A549 (cell line): ENCODE measurements at regions not wholly inside any gene's neighbourhood (a gene's known extent, or its start where the extent isn't known, plus 50 kb on each side); places are given as distances from the start of the nearest gene placed in this dataset.
A peak's percentile ranks its signal among the peaks of the same experiment; 100 is the strongest.

Experiments used
- ATAC-seq, 2 experiments: fragments of 200-7000 bp in 1 of 2; fragments of >200 bp in 1 of 2; cut with Nextera tagmentation in 1 of 2; cut with Tn5 transposase in 1 of 2; 3 replicates each; pipeline versions ENCODE4 v1.8.0 to v1.9.1; 2018 to 2020; ENCODE audit warnings: mild to moderate bottlenecking in 1 of 2, moderate library complexity in 1 of 2
- CTCF ChIA-PET: fragments of 300-600 bp; sonication (Branson Sonifier 250); formaldehyde crosslinking; extraction: SDS; loops from one replicate; lab custom pipeline; 2021; ENCODE audit warnings: antibody characterized with exemption, inconsistent platforms; lab: Yijun Ruan, JAX
- POLR2A ChIA-PET: fragments of 350-600 bp; formaldehyde crosslinking; extraction: SDS; loops from one replicate; lab custom pipeline; 2021; ENCODE audit warnings: antibody characterized with exemption, inconsistent platforms; lab: Yijun Ruan, JAX
- DNase-seq, 2 experiments: peaks; one replicate each; pipeline versions ENCODE4 v3.0.0 to v3.0.0-alpha.2; 2011 to 2016; ENCODE audit warnings: low read depth in 1 of 2, low spot score in 1 of 2
- FAIRE-seq: peaks from 2 replicates; lab custom pipeline; 2011; peaks lifted over from hg19 to GRCh38; lab: Jason Lieb, UNC
- H3K27ac ChIP-seq, 2 experiments: fragments of >200 bp; sonication (Bioruptor Twin); formaldehyde crosslinking; 3 replicates each; pipeline ENCODE4 v1.5.1; 2016 to 2017
- H3K4me1 ChIP-seq: fragments of >200 bp; sonication (Bioruptor Twin); formaldehyde crosslinking; 3 replicates; pipeline ENCODE4 v1.6.1; 2016
- H3K4me2 ChIP-seq: fragments of >200 bp; sonication (Bioruptor Twin); formaldehyde crosslinking; 3 replicates; pipeline ENCODE4 v1.6.1; 2016
- H3K4me3 ChIP-seq: fragments of >200 bp; sonication (Bioruptor Twin); formaldehyde crosslinking; 3 replicates; pipeline ENCODE4 v1.5.1; 2016
- H3K9me3 ChIP-seq: fragments of >200 bp; sonication (Bioruptor Twin); formaldehyde crosslinking; 3 replicates; pipeline ENCODE4 v1.6.1; 2016
- CEBPB ChIP-seq, 2 experiments: fragments of >200 bp in 1 of 2; sonication (Bioruptor Twin) in 1 of 2; formaldehyde crosslinking in 1 of 2; IDR thresholded peaks; 2 replicates each; pipeline ENCODE4 v1.6.1; 2012 to 2016
- FOSL2 ChIP-seq, 2 experiments: fragments of 450-650 bp in 1 of 2; fragments of >200 bp in 1 of 2; sonication (Bioruptor Twin) in 1 of 2; formaldehyde crosslinking; IDR thresholded peaks; 2 replicates each; pipeline versions ENCODE4 v1.5.0 to v1.6.1; 2016 to 2020; ENCODE audit warnings: mild to moderate bottlenecking in 1 of 2, moderate library complexity in 1 of 2
- GATA3 ChIP-seq: IDR thresholded peaks from 2 replicates; pipeline ENCODE4 v1.6.1; 2012; ENCODE audit warnings: borderline replicate concordance
- HDAC2 ChIP-seq: fragments of 200-600 bp; sonication (generic); IDR thresholded peaks from 2 replicates; pipeline ENCODE4 v1.6.1; 2016
- JUNB ChIP-seq: fragments of >200 bp; sonication (Bioruptor Twin); formaldehyde crosslinking; IDR thresholded peaks from 2 replicates; pipeline ENCODE4 v1.6.1; 2016
- MAZ ChIP-seq: fragments of 150-350 bp; IDR thresholded peaks from 2 replicates; pipeline ENCODE4 v1.6.1; 2014; ENCODE audit warnings: antibody characterized with exemption, low read depth, low read length, borderline replicate concordance
- RAD21 ChIP-seq, 2 experiments: fragments of >200 bp in 1 of 2; sonication (Bioruptor Twin) in 1 of 2; formaldehyde crosslinking in 1 of 2; IDR thresholded peaks in 1 of 2; conservative IDR thresholded peaks in 1 of 2; 2 replicates in 1 of 2; 3 replicates in 1 of 2; pipeline ENCODE4 v1.6.1; 2012 to 2018; ENCODE audit warnings: inconsistent platforms in 1 of 2
- SMC3 ChIP-seq: fragments of >200 bp; sonication (Bioruptor Twin); formaldehyde crosslinking; IDR thresholded peaks from 3 replicates; pipeline ENCODE4 v1.6.1; 2018; ENCODE audit warnings: inconsistent platforms
- SREBF2 ChIP-seq: fragments of 450-650 bp; IDR thresholded peaks from 2 replicates; pipeline ENCODE4 v1.6.1; 2014; ENCODE audit warnings: mild to moderate bottlenecking, moderate library complexity
- ZSCAN20 ChIP-seq: fragments of 250-450 bp; sonication (Bioruptor Pico); IDR thresholded peaks from 2 replicates; pipeline ENCODE4 v1.8.0; 2022; ENCODE audit warnings: mild to moderate bottlenecking, moderate library complexity
- WGBS: methylation state at CpG from one replicate; pipeline ENCODE4 v1.1.6; 2017; ENCODE audit errors: missing lambda C conversion rate; 5-methylcytosine and 5-hydroxymethylcytosine counted together
- TF ChIP-seq, protein P1 (sequence below): IDR thresholded peaks from 2 replicates; pipeline ENCODE4 v1.6.1; 2012; ENCODE audit warnings: low read depth, borderline replicate concordance
- TF ChIP-seq, protein P2 (sequence below): fragments of 200-600 bp; sonication (generic); IDR thresholded peaks from 2 replicates; pipeline ENCODE4 v1.6.1; 2016; ENCODE audit warnings: antibody characterized with exemption, mild to moderate bottlenecking, moderate library complexity
- TF ChIP-seq, protein P3 (sequence below): IDR thresholded peaks from 2 replicates; pipeline ENCODE4 v1.6.1; 2012
- TF ChIP-seq, protein P4 (sequence below): fragments of >200 bp; sonication (Bioruptor Twin); formaldehyde crosslinking; IDR thresholded peaks from 3 replicates; pipeline ENCODE4 v1.6.1; 2016

DNA sequence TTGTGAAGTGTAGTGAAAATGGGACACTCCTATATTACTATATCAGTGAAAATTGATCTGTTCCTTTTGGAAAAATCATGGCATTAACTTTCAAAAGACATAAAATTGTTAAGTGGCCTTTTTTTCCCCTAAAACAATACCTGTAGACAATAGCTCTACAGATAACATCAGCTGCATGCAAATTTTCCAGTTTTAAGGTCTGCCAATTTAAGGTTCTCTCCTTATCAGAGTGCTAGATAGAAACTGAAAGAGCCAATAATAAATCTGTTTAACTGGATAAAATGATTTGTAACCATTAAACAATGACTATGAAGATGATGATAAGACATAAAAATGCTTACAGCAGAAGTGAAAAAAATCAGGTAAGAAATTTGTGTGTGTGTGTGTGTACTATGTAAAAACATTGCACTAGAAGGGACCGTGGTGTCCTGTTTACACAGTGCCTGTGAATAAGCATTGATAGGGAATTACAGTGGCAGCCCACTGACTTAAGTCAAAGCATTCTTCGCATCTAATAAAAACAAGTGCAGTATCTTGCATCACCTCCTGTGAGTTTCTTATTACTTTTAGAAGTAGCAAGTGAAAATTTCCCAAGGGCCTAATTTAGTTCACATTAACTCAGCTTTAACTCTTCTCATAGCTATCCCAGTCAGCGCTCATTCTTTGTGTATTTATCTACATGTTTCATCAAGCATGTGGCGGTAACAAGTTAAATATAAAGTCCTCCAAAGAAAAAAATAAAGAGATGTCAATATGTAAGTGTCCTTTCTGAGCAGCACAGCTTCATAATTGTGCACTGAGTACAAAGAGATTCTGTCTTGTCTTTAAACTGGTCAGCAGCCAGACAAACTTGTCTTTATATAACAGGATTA, 261.9 kb downstream of the ARL4A start:
- no peak for FAIRE-seq
- ATAC-seq: no peak
- Histone ChIP-seq H3K9me3 (no peaks in the 10 kb centered on the region), H3K27ac (peak overlapping the region in 1 of 2 experiments; percentile 2; a peak in 1 of 6 replicates), H3K4me3 (no peak overlapping the region), H3K4me1 (peaks cover 24% of the 10 kb centered on the region), H3K4me2 (peak overlapping the region; percentile 47)
- WGBS: 47% methylated on average over 4 of the region's 4 CpGs
- ChIA-PET POLR2A (no interaction called here), CTCF (interaction anchor here (0.7 to 3.3 kb wide), 4 partner anchors 10 to 263 kb away, joined by 3 to 19 read pairs (median 3); partner anchors contain the start of gene ARL4A)
- DNase-seq: no peak
- TF ChIP-seq CEBPB (IDR thresholded peaks at IDR 0.05) (0 out of 4 replicates have a peak, but pooled peaks of 1 of the 2 experiments have one; percentile 20), MAZ (no peak)
- TF ChIP-seq, protein P1, sequence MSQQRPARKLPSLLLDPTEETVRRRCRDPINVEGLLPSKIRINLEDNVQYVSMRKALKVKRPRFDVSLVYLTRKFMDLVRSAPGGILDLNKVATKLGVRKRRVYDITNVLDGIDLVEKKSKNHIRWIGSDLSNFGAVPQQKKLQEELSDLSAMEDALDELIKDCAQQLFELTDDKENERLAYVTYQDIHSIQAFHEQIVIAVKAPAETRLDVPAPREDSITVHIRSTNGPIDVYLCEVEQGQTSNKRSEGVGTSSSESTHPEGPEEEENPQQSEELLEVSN: no peak

DNA sequence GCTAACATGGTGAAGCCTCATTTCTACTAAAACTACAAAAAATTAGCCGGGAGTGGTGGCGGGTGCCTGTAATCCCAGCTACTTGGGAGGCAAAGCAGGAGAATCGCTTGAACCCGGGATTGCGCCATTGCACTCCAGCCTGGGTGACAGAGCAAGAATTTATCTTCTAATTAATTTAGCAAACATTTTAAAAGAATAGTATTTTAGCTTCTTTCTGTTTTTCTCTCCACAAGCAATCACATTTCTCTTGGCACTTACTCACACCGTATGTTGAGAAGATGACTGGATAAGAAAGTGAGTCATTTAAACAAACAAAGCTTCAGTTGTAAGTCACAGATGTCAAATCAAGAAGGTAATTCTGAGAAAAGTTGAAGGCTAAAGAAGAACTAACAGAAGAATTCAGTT, 264.0 kb downstream of the ARL4A start:
- 53% methylated on average over 6 of the region's 6 CpGs for WGBS
- DNase-seq (peak; percentile 61 to 62), FAIRE-seq (peak; percentile 84), ATAC-seq (peak; percentile 68 to 80; a peak in 3 of 6 replicates)
- CTCF ChIA-PET: interaction anchor here (0.7 to 3.3 kb wide), 2 partner anchors 198 to 265 kb away, joined by 3 to 19 read pairs; partner anchors contain the start of gene ARL4A
- H3K9me3 ChIP-seq: no peaks in the 10 kb centered on the region
- H3K4me2 ChIP-seq: peak overlapping the region; percentile 31
- peaks cover 24% of the 10 kb centered on the region for H3K4me1 ChIP-seq
- TF ChIP-seq, protein P2, sequence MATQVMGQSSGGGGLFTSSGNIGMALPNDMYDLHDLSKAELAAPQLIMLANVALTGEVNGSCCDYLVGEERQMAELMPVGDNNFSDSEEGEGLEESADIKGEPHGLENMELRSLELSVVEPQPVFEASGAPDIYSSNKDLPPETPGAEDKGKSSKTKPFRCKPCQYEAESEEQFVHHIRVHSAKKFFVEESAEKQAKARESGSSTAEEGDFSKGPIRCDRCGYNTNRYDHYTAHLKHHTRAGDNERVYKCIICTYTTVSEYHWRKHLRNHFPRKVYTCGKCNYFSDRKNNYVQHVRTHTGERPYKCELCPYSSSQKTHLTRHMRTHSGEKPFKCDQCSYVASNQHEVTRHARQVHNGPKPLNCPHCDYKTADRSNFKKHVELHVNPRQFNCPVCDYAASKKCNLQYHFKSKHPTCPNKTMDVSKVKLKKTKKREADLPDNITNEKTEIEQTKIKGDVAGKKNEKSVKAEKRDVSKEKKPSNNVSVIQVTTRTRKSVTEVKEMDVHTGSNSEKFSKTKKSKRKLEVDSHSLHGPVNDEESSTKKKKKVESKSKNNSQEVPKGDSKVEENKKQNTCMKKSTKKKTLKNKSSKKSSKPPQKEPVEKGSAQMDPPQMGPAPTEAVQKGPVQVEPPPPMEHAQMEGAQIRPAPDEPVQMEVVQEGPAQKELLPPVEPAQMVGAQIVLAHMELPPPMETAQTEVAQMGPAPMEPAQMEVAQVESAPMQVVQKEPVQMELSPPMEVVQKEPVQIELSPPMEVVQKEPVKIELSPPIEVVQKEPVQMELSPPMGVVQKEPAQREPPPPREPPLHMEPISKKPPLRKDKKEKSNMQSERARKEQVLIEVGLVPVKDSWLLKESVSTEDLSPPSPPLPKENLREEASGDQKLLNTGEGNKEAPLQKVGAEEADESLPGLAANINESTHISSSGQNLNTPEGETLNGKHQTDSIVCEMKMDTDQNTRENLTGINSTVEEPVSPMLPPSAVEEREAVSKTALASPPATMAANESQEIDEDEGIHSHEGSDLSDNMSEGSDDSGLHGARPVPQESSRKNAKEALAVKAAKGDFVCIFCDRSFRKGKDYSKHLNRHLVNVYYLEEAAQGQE: no peak
- peak; percentile 86 for TF ChIP-seq JUNB
- TF ChIP-seq, protein P3, sequence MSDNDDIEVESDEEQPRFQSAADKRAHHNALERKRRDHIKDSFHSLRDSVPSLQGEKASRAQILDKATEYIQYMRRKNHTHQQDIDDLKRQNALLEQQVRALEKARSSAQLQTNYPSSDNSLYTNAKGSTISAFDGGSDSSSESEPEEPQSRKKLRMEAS: peak; percentile 41; the same call in 1 of the 2 replicates
- TF ChIP-seq FOSL2 (IDR thresholded peaks at IDR 0.05): peak; percentile 95
- peak; percentile 96 for TF ChIP-seq FOSL2 (CRISPR knock-in tag; IDR thresholded peaks at IDR 0.05)
- TF ChIP-seq SMC3: 0 out of 3 replicates have a peak, but pooled peaks have one; percentile 12
- TF ChIP-seq, protein P4, sequence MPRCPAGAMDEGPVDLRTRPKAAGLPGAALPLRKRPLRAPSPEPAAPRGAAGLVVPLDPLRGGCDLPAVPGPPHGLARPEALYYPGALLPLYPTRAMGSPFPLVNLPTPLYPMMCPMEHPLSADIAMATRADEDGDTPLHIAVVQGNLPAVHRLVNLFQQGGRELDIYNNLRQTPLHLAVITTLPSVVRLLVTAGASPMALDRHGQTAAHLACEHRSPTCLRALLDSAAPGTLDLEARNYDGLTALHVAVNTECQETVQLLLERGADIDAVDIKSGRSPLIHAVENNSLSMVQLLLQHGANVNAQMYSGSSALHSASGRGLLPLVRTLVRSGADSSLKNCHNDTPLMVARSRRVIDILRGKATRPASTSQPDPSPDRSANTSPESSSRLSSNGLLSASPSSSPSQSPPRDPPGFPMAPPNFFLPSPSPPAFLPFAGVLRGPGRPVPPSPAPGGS: no peak
- TF ChIP-seq ZSCAN20 (CRISPR knock-in tag): no peak
- TF ChIP-seq HDAC2: no peak
- TF ChIP-seq CEBPB (IDR thresholded peaks at IDR 0.05): peak; percentile 9 to 48; a peak in 1 of 4 replicates
- no peak for TF ChIP-seq SREBF2
- TF ChIP-seq GATA3: peak; percentile 95
- TF ChIP-seq RAD21 (conservative IDR thresholded peaks at IDR 0.05 in 1 of 2, IDR thresholded peaks at IDR 0.05 in 1 of 2): 0 out of 5 replicates have a peak, but pooled peaks of 1 of the 2 experiments have one; percentile 25
- POLR2A ChIA-PET: interaction anchor here (1.1 kb wide), 1 partner anchor 232 kb away, joined by 11 read pairs; no protein-coding TSS in a partner anchor
- H3K4me3 ChIP-seq: no peak overlapping the region
- H3K27ac ChIP-seq: peak overlapping the region in 1 of 2 experiments; percentile 70; a peak in 3 of 6 replicates
